Stimulated activated naive CD8-positive, alpha-beta T cell treated with anti-CD3 and anti-CD28 coated beads, Interleukin-15, Interleukin-2, amounts not matched to agents 100 U/mL and 50 U/mL, for 24 hours (primary cell): ENCODE measurements at regions not wholly inside any gene's neighbourhood (a gene's known extent, or its start where the extent isn't known, plus 50 kb on each side); places are given as distances from the start of the nearest gene placed in this dataset.

ENCODE experiments used
- ATAC-seq: fragments of 150-1000 bp; cut with Tn5 transposase; one replicate; pipeline ENCODE4 v1.10.0; 2021
- DNase-seq: peaks from one replicate; pipeline ENCODE4 v3.0.0; 2021

DNA sequence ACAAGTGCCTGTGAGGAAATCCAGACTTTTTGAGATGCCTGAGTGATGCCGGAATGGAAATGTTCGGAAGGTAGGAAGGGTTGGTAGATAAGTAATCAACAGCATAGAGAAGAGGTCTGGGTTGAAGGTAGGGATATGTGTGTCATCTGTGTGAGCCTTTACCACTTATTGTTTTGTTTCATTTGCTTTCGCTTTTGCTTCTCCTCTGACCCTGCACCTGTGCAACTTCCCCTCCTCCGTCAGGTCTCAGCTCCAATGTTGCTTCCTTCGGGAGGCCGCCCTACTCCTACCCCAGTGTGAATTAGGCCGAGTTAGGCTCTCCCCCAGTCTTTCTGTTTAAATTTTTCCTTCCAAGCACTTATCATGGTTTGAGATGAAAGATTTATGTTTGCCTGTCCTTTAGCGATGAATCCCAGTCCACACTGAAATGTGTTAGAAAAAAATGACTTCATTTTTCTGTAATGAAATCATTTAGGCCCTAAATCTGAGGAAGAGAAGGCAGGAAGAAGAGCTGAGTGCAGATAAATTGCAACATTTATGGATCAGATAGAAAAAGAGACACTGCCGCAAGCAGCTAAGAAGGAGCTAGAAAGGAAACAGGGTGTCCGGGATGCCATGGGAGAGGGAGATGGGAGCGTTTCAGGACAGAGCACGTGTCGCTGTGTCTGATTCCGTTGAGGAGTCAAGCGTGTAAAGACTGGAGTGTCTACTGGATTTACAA, 139.6 kb upstream of the PELI1 start:
- ATAC-seq (peak; percentile 87), DNase-seq (no peak)

DNA sequence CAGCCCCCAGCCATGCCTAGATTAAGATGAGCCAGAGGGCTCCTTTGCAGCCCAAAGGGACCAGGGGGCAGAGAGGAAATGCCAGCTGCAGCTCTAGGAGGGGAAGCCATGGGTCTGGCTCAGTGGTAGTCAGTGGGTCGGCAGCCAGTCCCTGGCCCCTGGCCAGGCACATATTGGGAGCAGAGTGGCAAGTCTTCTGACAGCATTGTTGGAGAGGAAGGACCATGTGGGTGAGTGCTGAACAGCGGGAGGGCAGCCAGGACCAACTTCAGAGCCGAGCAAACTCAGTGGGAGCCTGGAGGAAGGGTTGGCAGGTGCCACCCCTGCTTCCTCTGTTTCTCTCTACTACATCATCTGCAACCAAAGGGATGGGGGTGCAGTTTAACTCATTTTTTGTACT, 140.5 kb upstream of the PELI1 start:
- ATAC-seq (no peak), DNase-seq (no peak)

- DNase-seq (no peak), ATAC-seq (no peak)
These were observed 143.1 kb upstream of the PELI1 start for GRCh38 chr2:64287202-64287740.

DNA sequence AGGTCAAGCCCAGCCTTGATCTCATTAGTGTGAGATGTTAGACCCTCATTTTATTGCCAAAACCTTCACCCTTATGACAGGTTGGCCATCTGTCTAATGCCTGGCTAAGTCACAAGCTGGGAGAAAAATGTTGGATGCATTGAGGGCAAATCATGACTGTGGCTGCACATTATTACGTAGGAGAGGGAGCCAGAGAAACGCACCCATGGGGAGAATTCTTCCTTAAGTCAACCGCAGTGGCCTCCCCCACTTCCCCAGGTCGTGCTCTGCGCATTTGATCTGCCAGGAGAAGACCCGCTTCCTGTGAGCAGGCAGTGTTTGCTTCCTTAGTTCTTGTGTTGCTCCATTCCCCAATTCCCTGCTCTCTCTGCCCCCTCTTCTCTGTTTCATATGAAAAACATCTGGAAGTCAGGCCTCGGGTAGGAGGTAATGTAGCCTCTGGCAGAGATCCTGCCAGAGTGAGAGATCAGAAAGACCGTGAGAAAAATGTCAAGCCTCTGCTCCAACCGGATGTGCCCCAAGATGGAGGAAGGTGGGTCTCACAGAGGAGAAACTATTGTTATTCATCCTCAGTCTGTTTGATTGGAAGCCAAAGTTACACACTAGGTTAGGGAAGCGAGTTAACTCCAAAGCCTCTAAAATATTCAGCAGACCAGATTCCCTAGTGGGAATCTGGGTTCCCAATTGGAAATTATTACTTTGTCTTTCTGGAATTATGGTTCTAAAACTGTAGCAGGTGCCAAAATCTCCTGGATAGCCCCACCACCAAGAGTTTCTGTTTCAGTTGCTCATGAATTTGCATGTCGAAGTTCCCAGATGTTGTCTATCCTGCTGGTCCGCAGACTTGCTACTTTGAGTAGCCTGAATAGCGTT, 144.3 kb upstream of the PELI1 start:
- ATAC-seq (no peak), DNase-seq (no peak)

DNA sequence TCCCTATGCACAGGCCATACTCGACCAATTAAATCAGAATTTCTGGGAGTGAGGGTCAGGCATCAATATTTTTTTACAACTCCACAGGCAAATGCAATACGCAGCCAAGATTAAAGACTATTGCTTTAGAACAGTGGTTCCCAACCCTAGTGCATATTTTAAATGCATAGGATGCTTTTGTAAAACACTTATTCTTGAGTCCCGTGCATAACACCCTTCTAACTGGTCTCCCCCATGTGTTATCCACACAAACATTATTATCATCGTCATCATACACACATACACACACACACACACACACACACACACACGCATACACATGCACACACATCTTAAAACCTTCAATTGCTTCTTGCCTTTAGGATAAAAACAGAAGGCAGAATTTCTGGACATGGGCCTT, 145.0 kb upstream of the PELI1 start:
- ATAC-seq, result no peak
- no peak for DNase-seq

GRCh38 chr2:64289737-64290136, 145.5 kb upstream of the PELI1 start:
- DNase-seq (no peak), ATAC-seq (no peak)

- no peak for DNase-seq
- no peak for ATAC-seq
These were observed 147.0 kb upstream of the PELI1 start for GRCh38 chr2:64291181-64291580.

- ATAC-seq (peak; percentile 94), DNase-seq (peak; percentile 33)
These were observed 151.3 kb upstream of the PELI1 start for GRCh38 chr2:64295326-64296139.

GRCh38 chr2:64296140-64296480, 151.9 kb upstream of the PELI1 start:
- ATAC-seq (no peak), DNase-seq (no peak)

DNA sequence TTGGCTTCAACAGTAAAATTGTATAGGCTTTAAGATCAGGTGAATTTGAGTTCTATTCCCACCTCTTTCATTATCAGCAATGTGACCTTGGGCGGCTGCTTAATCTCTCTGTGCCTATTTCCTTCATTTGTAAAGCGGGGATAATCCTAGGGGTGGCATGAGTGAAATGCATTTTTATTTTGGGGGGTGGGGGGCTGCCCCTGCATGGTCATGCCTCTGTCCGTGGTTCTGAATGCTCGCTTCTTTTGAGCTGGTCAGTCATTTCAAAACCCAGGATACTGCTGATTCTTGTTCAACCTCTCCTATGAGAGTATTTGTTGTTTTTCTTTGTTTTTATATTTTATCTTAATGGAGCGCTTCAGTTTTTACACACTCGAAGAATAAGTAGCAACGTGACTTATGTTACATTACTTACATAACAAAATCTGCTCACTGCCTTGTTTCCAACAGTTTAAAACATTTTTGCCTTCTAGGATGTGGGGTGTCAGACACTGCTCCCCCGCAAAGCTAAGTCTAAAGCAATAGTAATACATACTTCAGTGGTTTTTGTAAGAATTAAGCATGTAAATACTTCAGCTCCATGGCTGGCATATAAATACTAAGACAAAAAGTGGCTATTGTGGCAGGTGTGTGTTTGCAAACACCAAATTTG, 152.6 kb upstream of the PELI1 start:
- DNase-seq (peak; percentile 21), ATAC-seq (no peak)

DNA sequence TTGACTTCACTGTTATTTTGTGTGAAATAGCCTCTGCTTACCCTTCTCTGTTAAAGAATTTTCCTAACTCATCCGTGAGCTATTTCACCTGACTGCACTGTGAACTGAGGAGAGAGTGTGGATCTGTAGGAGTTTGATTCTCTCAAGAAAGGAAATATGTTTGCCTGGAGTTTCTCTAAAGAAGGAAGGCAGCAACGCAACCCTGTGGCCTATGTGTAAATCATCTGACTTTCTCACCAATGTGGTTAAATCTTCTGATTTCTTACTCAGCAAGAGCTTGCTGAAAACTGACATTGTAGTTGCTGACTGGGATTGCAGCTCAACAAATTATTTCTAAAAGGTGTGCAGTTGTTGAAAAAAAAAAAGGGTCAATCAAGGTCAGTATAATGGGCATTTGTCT, 153.9 kb upstream of the PELI1 start:
- ATAC-seq, result no peak
- no peak for DNase-seq

DNA sequence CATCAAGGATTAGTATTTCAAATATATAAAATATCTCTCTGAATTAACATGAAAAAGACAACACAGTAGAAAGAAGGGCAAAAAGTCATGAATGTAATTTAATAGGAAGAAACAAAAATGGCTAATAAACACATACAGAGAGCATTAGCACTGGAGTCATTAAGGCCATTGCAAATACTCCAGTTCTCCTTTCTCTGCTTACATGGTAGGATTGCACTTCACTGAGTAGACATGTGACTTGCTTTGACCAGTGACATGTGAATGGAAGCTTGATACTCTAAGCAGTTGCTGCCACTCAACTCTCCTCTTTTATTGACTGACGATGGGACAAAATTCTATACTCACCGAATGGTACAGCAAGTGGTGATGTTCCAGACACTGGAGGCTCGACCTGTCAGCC, 153.9 kb upstream of the LGALSL start:
- ATAC-seq (no peak), DNase-seq (no peak)

GRCh38 chr2:64303250-64303649, 150.7 kb upstream of the LGALSL start:
- ATAC-seq (no peak), DNase-seq (no peak)

- ATAC-seq (no peak), DNase-seq (no peak)
These were observed 146.5 kb upstream of the LGALSL start for GRCh38 chr2:64307421-64307820.

DNA sequence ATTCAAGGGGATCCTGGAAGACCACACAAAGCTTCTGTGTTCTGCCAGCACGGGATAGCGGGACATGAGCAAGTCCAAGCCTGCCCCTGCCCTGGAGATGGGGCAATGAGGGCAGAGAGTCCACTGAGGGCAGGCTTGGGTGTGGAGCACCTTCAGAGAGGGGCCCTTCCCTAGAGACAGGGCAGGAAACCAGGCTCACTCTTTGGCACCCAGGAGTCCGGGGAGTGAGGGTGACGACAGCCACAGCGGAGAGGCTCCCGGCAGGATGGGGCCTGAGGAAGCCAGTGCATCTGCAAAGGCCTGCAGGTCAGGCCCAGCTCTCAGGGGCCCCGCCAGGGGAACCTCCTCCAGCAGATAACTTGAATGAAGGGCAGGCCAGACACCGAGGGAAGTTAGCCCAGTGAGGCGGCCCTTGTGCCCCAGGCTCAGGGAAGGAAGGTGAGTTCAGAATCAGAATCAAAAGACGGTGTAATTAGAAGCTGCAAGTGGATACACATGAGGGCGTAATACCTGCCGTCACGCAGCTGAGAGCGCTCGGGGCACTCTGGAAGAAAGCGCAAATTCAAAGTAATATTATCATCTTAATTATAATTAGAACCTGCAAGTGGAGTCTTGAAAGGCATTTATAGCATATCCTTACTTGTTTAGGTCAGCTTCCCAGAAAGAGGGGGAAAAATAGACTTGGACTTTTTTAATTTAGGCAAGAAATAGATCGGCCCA, 142.6 kb upstream of the LGALSL start:
- no peak for DNase-seq
- no peak for ATAC-seq

DNA sequence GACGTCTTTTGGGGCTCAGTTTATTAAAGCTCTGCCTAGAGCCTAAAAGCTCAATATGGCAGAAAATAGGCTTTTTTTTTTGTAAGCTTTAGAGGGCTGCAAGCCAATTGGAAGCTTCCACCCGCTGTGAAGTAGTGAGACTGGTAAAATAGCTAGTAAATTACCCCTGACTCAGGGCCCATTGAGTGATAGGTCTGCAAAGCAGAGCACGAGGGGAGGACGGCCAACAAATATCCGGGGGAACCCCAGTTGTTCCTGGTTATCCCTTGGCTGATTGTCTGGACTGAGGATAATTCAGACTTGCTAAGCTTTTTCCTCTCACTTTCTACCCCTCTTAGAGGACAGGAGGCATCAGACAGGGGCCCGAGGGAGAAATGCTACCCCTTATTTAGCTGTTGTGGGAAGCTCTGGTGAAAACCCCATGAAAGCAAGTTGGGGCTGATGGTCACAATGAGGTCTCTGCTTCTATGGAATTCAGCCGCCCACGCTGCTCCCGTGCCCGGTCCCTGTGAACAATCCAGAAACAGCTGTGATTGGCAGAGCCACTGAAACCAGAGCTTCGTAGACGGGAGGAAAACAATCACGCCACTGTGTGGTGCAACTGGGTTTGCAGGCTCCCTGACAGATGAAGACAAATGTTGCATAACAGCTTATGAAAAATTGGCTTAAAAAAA, 141.9 kb upstream of the LGALSL start:
- no peak for DNase-seq
- ATAC-seq, result no peak

DNA sequence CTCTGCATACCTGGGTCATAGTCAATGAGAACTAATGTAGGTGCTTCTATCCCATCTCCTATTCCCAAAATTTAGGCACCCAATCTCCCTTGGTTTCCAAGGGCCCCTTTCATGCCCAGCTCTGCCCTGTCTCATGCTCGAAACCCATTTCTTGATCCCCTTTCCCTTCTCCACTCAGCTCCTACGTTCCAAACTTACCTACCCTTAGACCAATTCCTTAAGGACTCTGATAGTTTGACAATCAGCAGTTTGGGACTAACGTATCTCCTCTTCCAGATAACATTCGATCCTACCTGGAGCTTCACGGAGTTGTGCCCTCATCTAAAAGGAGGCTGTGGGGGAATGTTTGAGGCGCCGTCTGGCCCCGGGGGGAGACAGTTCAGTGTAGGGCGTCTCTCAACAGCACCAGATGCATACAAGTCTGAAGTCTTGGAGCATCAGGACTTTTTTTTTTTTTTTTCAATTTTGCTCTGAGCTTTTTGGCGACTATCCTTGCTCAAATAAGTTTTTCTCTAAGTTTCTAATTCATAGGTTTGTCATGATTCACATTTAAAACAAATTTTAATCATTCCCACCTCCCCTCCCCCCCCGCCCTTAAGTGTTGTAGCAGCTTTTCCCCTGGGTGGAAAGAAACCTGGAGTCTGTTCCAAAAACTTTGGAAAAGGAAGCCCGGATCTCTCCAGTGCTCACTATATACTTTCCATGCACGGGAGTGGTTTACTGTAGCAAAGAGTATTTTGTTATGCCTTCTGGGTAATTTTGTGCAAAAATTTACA, 141.2 kb upstream of the LGALSL start:
- ATAC-seq (no peak), DNase-seq (no peak)

GRCh38 chr2:64313398-64313723, 140.6 kb upstream of the LGALSL start:
- DNase-seq (no peak), ATAC-seq (no peak)

DNA sequence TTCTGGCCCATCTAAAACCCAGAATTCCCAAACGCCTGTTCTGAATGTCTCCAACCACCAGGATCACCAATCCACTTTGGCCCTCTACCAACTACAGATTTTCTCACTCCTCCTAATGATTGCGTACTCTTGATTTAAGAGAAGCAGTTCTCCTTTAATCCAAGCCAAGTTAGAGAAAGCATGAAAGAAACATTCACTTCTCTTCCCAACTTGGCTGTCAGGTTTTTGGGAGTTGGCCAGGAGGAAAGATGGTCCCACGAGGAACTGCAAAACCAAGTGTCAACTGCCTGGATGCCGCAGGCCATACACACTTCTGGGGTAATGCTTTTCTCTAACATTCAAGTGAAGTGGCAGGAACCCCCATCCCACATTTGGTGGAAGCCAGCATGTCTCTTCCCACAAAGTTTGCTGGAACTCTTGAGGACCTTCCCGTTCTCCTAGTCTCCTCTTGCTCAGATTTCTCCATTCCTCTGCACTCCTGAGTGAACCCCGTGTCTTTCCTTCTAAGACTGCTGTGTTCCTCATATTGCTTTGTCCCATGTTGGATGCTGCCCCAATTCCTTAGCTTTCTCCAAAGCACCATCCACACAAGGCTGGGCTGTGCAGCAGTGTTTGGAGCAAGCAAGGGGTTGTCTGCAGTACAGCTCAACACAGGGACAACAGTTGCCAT, 138.5 kb upstream of the LGALSL start:
- DNase-seq, result no peak
- no peak for ATAC-seq
